ENCODE measurements at regions not wholly inside any gene's neighbourhood (a gene's known extent, or its start where the extent isn't known, plus 50 kb on each side); places are given as distances from the start of the nearest gene placed in this dataset.

- peaks cover 7% of the 10 kb centered on the region for H3K9me3 Mint-ChIP-seq
- no peaks in the 10 kb centered on the region for H3K36me3 Mint-ChIP-seq
- no peak overlapping the region for H3K4me3 Mint-ChIP-seq
- H3K27ac Mint-ChIP-seq = no peak overlapping the region
- ATAC-seq = no peak
- H3K4me1 Mint-ChIP-seq = no peaks in the 10 kb centered on the region
- H3K27me3 Mint-ChIP-seq = no peaks in the 10 kb centered on the region
These were observed 2089.3 kb downstream of the MAT2B start for GRCh38 chr5:165594693-165595092.

- no peak overlapping the region for H3K27ac Mint-ChIP-seq
- H3K9me3 Mint-ChIP-seq = peaks cover 5% of the 10 kb centered on the region
- no peaks in the 10 kb centered on the region for H3K36me3 Mint-ChIP-seq
- no peaks in the 10 kb centered on the region for H3K27me3 Mint-ChIP-seq
- no peaks in the 10 kb centered on the region for H3K4me1 Mint-ChIP-seq
- no peak for ATAC-seq
- H3K4me3 Mint-ChIP-seq = no peak overlapping the region
These were observed 2097.1 kb downstream of the MAT2B start for GRCh38 chr5:165602529-165602928.

- Mint-ChIP-seq H3K9me3 (peaks cover 2% of the 10 kb centered on the region), H3K4me3 (no peak overlapping the region), H3K36me3 (no peaks in the 10 kb centered on the region), H3K27ac (no peak overlapping the region), H3K4me1 (no peaks in the 10 kb centered on the region), H3K27me3 (no peaks in the 10 kb centered on the region)
- no peak for ATAC-seq
These were observed 2101.6 kb downstream of the MAT2B start for GRCh38 chr5:165607026-165607425.

GRCh38 chr5:165609871-165610270 is 2104.5 kb downstream of the MAT2B start:
- H3K4me1 Mint-ChIP-seq = no peaks in the 10 kb centered on the region
- no peak overlapping the region for H3K27ac Mint-ChIP-seq
- ATAC-seq = no peak
- no peaks in the 10 kb centered on the region for H3K9me3 Mint-ChIP-seq
- H3K4me3 Mint-ChIP-seq = no peak overlapping the region
- H3K27me3 Mint-ChIP-seq = no peaks in the 10 kb centered on the region
- no peaks in the 10 kb centered on the region for H3K36me3 Mint-ChIP-seq

- Mint-ChIP-seq H3K4me3 (no peak overlapping the region), H3K9me3 (peaks cover 3% of the 10 kb centered on the region), H3K27ac (no peak overlapping the region), H3K36me3 (no peaks in the 10 kb centered on the region), H3K27me3 (no peaks in the 10 kb centered on the region), H3K4me1 (no peaks in the 10 kb centered on the region)
- no peak for ATAC-seq
These were observed 2111.3 kb downstream of the MAT2B start for GRCh38 chr5:165616490-165617405.

- H3K4me3 Mint-ChIP-seq = no peak overlapping the region
- no peak for ATAC-seq
These were observed 2112.1 kb downstream of the MAT2B start for GRCh38 chr5:165617491-165617890.

GRCh38 chr5:165620394-165620793 is 2115.0 kb downstream of the MAT2B start:
- H3K4me1 Mint-ChIP-seq = peaks cover 5% of the 10 kb centered on the region
- H3K4me3 Mint-ChIP-seq = no peak overlapping the region
- no peak overlapping the region for H3K27ac Mint-ChIP-seq
- H3K27me3 Mint-ChIP-seq = no peaks in the 10 kb centered on the region
- peaks cover 8% of the 10 kb centered on the region for H3K9me3 Mint-ChIP-seq
- no peak for ATAC-seq
- no peaks in the 10 kb centered on the region for H3K36me3 Mint-ChIP-seq

More at GRCh38 chr5:165617491-165617890, 2112.1 kb downstream of the MAT2B start:
- Mint-ChIP-seq H3K27ac (no peak overlapping the region), H3K36me3 (no peaks in the 10 kb centered on the region), H3K4me1 (no peaks in the 10 kb centered on the region), H3K27me3 (no peaks in the 10 kb centered on the region), H3K9me3 (peaks cover 3% of the 10 kb centered on the region)

- Mint-ChIP-seq H3K4me1 (peaks cover 5% of the 10 kb centered on the region), H3K27ac (no peak overlapping the region)
These were observed 2117.6 kb downstream of the MAT2B start for GRCh38 chr5:165622864-165623536.

GRCh38 chr5:165624166-165624946 is 2118.9 kb downstream of the MAT2B start:
- peaks cover 5% of the 10 kb centered on the region for H3K4me1 Mint-ChIP-seq
- no peak for ATAC-seq
- peaks cover 6% of the 10 kb centered on the region for H3K9me3 Mint-ChIP-seq
- no peak overlapping the region for H3K27ac Mint-ChIP-seq
- H3K36me3 Mint-ChIP-seq = no peaks in the 10 kb centered on the region
- H3K27me3 Mint-ChIP-seq = no peaks in the 10 kb centered on the region
- no peak overlapping the region for H3K4me3 Mint-ChIP-seq

More at GRCh38 chr5:165622864-165623536, 2117.6 kb downstream of the MAT2B start:
- H3K4me3 Mint-ChIP-seq = no peak overlapping the region
- ATAC-seq = no peak
- peaks cover 6% of the 10 kb centered on the region for H3K9me3 Mint-ChIP-seq
- H3K27me3 Mint-ChIP-seq = no peaks in the 10 kb centered on the region
- H3K36me3 Mint-ChIP-seq = no peaks in the 10 kb centered on the region

GRCh38 chr5:165626161-165626560 is 2120.7 kb downstream of the MAT2B start:
- no peak overlapping the region for H3K27ac Mint-ChIP-seq
- H3K4me1 Mint-ChIP-seq = peaks cover 10% of the 10 kb centered on the region
- ATAC-seq = no peak
- H3K27me3 Mint-ChIP-seq = no peaks in the 10 kb centered on the region
- H3K9me3 Mint-ChIP-seq = peaks cover 6% of the 10 kb centered on the region
- H3K4me3 Mint-ChIP-seq = no peak overlapping the region
- H3K36me3 Mint-ChIP-seq = no peaks in the 10 kb centered on the region

- H3K4me3 Mint-ChIP-seq = no peak overlapping the region
- no peak overlapping the region for H3K27ac Mint-ChIP-seq
- no peak for ATAC-seq
- H3K9me3 Mint-ChIP-seq = peaks cover 6% of the 10 kb centered on the region
- H3K36me3 Mint-ChIP-seq = no peaks in the 10 kb centered on the region
- peaks cover 10% of the 10 kb centered on the region for H3K4me1 Mint-ChIP-seq
- H3K27me3 Mint-ChIP-seq = no peaks in the 10 kb centered on the region
These were observed 2122.2 kb downstream of the MAT2B start for GRCh38 chr5:165627548-165628170.

- ATAC-seq = no peak
- H3K27ac Mint-ChIP-seq = no peak overlapping the region
These were observed 2124.9 kb downstream of the MAT2B start for GRCh38 chr5:165630261-165630778.

GRCh38 chr5:165631235-165631634 is 2125.8 kb downstream of the MAT2B start:
- Mint-ChIP-seq H3K4me1 (peaks cover 5% of the 10 kb centered on the region), H3K36me3 (no peaks in the 10 kb centered on the region), H3K27me3 (no peaks in the 10 kb centered on the region), H3K4me3 (no peak overlapping the region), H3K27ac (no peak overlapping the region), H3K9me3 (no peaks in the 10 kb centered on the region)
- no peak for ATAC-seq

More at GRCh38 chr5:165630261-165630778, 2124.9 kb downstream of the MAT2B start:
- H3K9me3 Mint-ChIP-seq = no peaks in the 10 kb centered on the region
- no peaks in the 10 kb centered on the region for H3K27me3 Mint-ChIP-seq
- no peaks in the 10 kb centered on the region for H3K36me3 Mint-ChIP-seq
- peaks cover 5% of the 10 kb centered on the region for H3K4me1 Mint-ChIP-seq
- no peak overlapping the region for H3K4me3 Mint-ChIP-seq

- H3K27ac Mint-ChIP-seq = no peak overlapping the region
- no peaks in the 10 kb centered on the region for H3K36me3 Mint-ChIP-seq
- no peak overlapping the region for H3K4me3 Mint-ChIP-seq
- ATAC-seq = no peak
- H3K4me1 Mint-ChIP-seq = no peaks in the 10 kb centered on the region
- peaks cover 3% of the 10 kb centered on the region for H3K9me3 Mint-ChIP-seq
- H3K27me3 Mint-ChIP-seq = no peaks in the 10 kb centered on the region
These were observed 2136.9 kb downstream of the MAT2B start for GRCh38 chr5:165642366-165642765.
